Panc1 (cell line): ENCODE measurements at regions not wholly inside any gene's neighbourhood (a gene's known extent, or its start where the extent isn't known, plus 50 kb on each side); places are given as distances from the start of the nearest gene placed in this dataset.

ENCODE experiments used
- CTCF ChIP-seq: fragments of 450-650 bp; IDR thresholded peaks from 2 replicates; pipeline ENCODE4 v1.5.1; 2017; ENCODE audit warnings: mild to moderate bottlenecking
- POLR2AphosphoS5 ChIP-seq: IDR thresholded peaks from 2 replicates; pipeline ENCODE4 v1.6.1; 2012; ENCODE audit warnings: mild to moderate bottlenecking, low read depth, low read length, moderate library complexity

DNA sequence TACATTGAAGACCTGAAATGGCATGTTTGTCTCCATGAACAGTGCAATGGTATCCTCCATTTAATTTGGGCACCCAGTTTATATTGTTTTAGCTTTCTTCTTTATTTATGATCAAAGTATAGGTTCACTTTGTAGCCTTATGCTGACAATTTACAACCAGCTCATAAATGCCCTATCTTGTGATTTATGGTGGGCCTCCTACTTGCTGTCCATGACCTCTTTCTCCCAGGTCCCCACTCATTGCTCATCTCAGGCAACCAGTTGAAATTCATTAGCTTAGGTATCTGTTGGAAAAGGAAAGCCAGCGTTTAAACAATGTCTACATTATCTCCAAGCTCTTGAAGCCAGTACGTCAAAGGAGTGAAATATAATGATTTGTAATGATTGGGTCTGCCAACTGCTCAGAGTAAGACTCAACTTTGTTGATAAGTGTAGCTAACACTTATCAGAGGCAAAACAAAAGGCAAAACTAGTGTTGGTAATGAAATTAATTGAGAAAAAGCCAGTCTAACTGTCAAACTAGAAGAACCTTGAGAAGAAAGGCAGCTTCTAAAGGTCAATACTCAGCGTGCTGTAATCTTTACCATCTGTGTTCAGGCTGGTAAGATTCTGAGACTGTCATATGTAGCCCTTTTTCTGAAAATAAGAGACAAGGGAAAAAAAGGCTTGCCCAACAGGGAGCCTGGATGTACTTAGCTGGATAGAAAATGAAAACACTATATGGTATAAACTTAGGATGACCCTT is 695.9 kb downstream of the EPHA4 start:
- TF ChIP-seq CTCF: no peak
- no peak for TF ChIP-seq POLR2AphosphoS5
